ENCODE measurements at regions not wholly inside any gene's neighbourhood (a gene's known extent, or its start where the extent isn't known, plus 50 kb on each side); places are given as distances from the start of the nearest gene placed in this dataset.

DNA sequence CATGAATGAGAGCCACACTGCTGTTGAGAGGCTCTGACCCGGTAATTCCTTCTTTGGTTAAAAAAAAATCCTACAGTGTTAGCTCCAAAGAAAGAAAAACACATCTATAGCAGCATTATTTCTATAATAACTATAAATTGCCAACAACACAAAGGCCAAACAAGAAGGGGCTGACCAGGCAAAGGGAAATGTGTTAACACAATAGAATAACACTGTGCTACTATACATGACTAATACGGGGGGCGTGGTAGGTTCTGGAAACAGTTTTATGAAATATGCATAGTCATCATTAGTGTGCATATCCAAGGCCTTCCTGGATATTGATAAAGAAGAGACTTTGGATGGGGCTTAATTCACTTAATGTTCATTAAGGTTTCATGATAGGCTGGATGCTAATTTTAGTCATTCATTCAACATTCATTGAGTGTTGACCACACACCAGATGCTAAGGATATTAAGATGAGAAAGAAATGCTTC lies 50.0 kb upstream of the CCL1 start:
- Histone ChIP-seq H3K36me3 (ENCODE audit: control insufficient read depth in 2 of 3, insufficient read depth in 3 of 3, low read length in 3 of 3) (no peaks in the 10 kb centered on the region), H3K4me3 (ENCODE audit: low read length) (no peak overlapping the region), H3K27ac (ENCODE audit: low read depth, low read length) (no peak overlapping the region), H3K4me1 (ENCODE audit: control insufficient read depth in 2 of 2, insufficient read depth in 2 of 2, low read length in 2 of 2) (no peaks in the 10 kb centered on the region), H3K27me3 (ENCODE audit: control insufficient read depth in 2 of 2, insufficient read depth in 2 of 2, low read length in 2 of 2) (no peaks in the 10 kb centered on the region), H3K9me3 (ENCODE audit: control insufficient read depth in 2 of 3, low read length in 3 of 3) (no peaks in the 10 kb centered on the region)
- Mint-ChIP-seq H3K36me3 (no peaks in the 10 kb centered on the region), H3K27me3 (peaks cover 31 to 55% (median 42%) of the 10 kb centered on the region in 5 donors), H3K27ac (no peak overlapping the region), H3K4me1 (peaks cover 0 to 11% (median 0%) of the 10 kb centered on the region in 7 donors), H3K9me3 (peaks cover 0 to 1% (median 0%) of the 10 kb centered on the region in 11 donors), H3K4me3 (no peak overlapping the region)
- intact Hi-C loops (cut with micrococcal nuclease) = no loop called here
- CTCF ChIA-PET = no interaction called here
- no peak for DNase-seq
- POLR2A ChIA-PET = no interaction called here
- ATAC-seq = no peak

Data from naive thymus-derived CD4-positive, alpha-beta T cell (primary cell).